ENCODE measurements at regions not wholly inside any gene's neighbourhood (a gene's known extent, or its start where the extent isn't known, plus 50 kb on each side); places are given as distances from the start of the nearest gene placed in this dataset.

DNA sequence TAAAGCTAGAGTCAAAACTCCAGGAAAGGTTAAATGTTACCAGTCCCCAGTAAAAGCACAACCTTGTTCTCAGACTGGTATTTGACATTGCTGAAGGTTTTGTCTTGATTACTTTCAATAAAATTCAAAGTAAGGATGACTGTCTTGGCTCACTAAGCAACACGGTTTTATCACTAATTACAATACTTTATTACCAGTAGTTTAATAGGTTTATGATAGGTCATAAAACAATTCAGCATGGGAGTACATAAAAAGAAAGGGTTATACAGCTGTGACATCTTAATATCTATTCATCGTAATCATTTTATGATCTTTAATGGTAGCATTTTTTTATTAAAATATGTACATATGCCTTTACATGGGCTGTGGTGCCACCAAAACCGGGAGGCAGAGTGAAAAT is 370.7 kb upstream of the IRX2 start:
- H3K9me3 Mint-ChIP-seq (ENCODE audit: unreplicated experiment), result peaks cover 27% of the 10 kb centered on the region
- no peak overlapping the region for H3K27ac Mint-ChIP-seq (ENCODE audit: unreplicated experiment)
- H3K27me3 Mint-ChIP-seq (ENCODE audit: unreplicated experiment), result no peaks in the 10 kb centered on the region
- no peaks in the 10 kb centered on the region for H3K4me1 Mint-ChIP-seq (ENCODE audit: unreplicated experiment)
- TF ChIP-seq, protein P1, sequence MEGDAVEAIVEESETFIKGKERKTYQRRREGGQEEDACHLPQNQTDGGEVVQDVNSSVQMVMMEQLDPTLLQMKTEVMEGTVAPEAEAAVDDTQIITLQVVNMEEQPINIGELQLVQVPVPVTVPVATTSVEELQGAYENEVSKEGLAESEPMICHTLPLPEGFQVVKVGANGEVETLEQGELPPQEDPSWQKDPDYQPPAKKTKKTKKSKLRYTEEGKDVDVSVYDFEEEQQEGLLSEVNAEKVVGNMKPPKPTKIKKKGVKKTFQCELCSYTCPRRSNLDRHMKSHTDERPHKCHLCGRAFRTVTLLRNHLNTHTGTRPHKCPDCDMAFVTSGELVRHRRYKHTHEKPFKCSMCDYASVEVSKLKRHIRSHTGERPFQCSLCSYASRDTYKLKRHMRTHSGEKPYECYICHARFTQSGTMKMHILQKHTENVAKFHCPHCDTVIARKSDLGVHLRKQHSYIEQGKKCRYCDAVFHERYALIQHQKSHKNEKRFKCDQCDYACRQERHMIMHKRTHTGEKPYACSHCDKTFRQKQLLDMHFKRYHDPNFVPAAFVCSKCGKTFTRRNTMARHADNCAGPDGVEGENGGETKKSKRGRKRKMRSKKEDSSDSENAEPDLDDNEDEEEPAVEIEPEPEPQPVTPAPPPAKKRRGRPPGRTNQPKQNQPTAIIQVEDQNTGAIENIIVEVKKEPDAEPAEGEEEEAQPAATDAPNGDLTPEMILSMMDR (IDR thresholded peaks at IDR 0.05), result no peak
- no peaks in the 10 kb centered on the region for H3K36me3 Mint-ChIP-seq (ENCODE audit: unreplicated experiment)
- DNase-seq (ENCODE audit: extremely low spot score, unreplicated experiment), result no peak
- no peak overlapping the region for H3K4me3 Mint-ChIP-seq (ENCODE audit: unreplicated experiment)

DNA sequence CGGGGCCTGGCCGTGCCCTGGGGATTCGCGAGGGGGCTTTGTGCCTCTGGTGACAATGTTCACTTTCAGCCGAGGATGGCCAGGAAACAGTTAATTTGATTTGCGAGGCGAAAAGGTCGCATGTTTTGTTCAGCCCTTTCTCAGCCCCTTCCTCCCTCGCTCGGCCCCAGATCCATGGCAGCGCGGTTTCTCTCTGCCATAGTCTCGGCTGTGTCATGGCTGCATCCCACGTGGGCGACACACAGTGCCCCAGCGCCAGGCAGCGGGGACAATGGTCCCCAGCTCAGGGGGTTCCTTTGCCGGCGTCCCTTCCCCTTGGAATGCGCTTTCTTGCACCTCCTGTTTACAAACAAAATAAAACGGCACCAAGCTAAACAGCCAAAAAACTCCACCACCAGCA is 370.3 kb upstream of the IRX2 start:
- no peaks in the 10 kb centered on the region for H3K36me3 Mint-ChIP-seq (ENCODE audit: unreplicated experiment)
- H3K4me1 Mint-ChIP-seq (ENCODE audit: unreplicated experiment), result no peaks in the 10 kb centered on the region
- no peak overlapping the region for H3K4me3 Mint-ChIP-seq (ENCODE audit: unreplicated experiment)
- peaks cover 29% of the 10 kb centered on the region for H3K9me3 Mint-ChIP-seq (ENCODE audit: unreplicated experiment)
- DNase-seq (ENCODE audit: extremely low spot score, unreplicated experiment), result peak; percentile 70
- H3K27ac Mint-ChIP-seq (ENCODE audit: unreplicated experiment), result no peak overlapping the region
- TF ChIP-seq, protein P1 (IDR thresholded peaks at IDR 0.05), result no peak
- no peaks in the 10 kb centered on the region for H3K27me3 Mint-ChIP-seq (ENCODE audit: unreplicated experiment)

DNA sequence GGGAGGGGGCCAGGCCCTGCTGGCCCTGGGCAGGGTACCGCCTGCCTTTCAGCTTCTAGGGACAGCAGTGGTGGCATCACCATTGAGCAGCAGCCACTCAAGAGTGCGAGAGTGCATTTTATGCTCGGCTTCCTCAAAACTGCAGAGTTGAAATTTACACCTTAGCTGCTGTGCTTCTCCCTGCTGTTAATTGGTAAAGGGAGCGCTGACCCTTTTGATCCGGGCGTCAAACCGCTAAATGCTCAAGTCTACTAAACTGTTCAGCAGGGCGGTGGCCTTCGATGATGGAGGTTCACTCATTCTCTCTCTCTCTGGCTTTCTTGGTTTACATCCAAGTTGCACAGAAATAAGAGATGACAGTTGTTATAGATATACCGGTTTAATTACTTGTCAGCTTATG is 368.6 kb upstream of the IRX2 start:
- TF ChIP-seq, protein P1 (IDR thresholded peaks at IDR 0.05), result no peak
- no peak for DNase-seq (ENCODE audit: extremely low spot score, unreplicated experiment)
- no peaks in the 10 kb centered on the region for H3K27me3 Mint-ChIP-seq (ENCODE audit: unreplicated experiment)
- H3K4me1 Mint-ChIP-seq (ENCODE audit: unreplicated experiment), result no peaks in the 10 kb centered on the region
- H3K36me3 Mint-ChIP-seq (ENCODE audit: unreplicated experiment), result no peaks in the 10 kb centered on the region
- peaks cover 28% of the 10 kb centered on the region for H3K9me3 Mint-ChIP-seq (ENCODE audit: unreplicated experiment)
- H3K27ac Mint-ChIP-seq (ENCODE audit: unreplicated experiment), result no peak overlapping the region
- H3K4me3 Mint-ChIP-seq (ENCODE audit: unreplicated experiment), result no peak overlapping the region

DNA sequence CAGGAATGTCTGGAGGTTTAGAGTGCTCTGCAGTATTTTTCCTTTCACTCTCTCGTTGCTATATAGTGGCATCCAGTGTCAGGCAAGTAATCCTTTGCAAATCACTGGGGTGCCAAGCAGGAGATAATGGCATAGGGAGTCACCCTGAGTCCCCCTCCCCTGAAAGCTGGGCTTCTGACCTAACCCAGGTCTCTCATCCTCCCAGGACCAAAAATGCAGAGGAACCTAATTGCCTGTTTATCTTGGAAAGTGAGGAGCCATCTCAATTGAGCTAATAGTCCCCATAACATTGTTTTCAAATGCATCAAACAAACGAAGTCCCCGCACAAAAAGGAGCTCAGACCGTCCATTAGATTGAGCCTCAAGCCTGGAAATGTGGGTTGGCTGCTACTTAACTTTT is 368.0 kb upstream of the IRX2 start:
- DNase-seq (ENCODE audit: extremely low spot score, unreplicated experiment), result no peak
- Mint-ChIP-seq H3K27me3 (ENCODE audit: unreplicated experiment) (no peaks in the 10 kb centered on the region), H3K9me3 (ENCODE audit: unreplicated experiment) (peaks cover 27% of the 10 kb centered on the region), H3K4me1 (ENCODE audit: unreplicated experiment) (no peaks in the 10 kb centered on the region), H3K4me3 (ENCODE audit: unreplicated experiment) (no peak overlapping the region), H3K27ac (ENCODE audit: unreplicated experiment) (no peak overlapping the region), H3K36me3 (ENCODE audit: unreplicated experiment) (no peaks in the 10 kb centered on the region)
- TF ChIP-seq, protein P1 (IDR thresholded peaks at IDR 0.05), result no peak

DNA sequence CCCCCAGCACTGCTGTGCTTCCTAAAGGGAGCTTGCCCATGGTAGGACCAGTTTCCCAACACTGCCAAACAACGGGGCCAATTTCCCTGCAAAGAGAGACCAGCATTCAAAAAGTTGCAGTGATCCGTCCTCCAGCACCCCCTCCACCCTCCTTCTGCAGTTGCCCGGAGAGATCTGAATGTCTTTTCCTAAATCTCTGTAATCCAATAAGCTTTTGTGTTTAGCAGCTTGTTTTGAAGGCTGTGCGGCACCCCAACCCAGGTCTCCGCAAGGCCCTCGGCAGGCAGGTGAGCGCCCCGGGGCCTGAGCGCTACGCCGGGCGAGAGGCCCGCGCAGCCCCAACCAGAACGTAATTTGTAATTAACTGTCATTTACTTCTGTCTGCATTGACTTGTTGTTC is 366.9 kb upstream of the IRX2 start:
- TF ChIP-seq, protein P1 (IDR thresholded peaks at IDR 0.05), result no peak
- peaks cover 26% of the 10 kb centered on the region for H3K9me3 Mint-ChIP-seq (ENCODE audit: unreplicated experiment)
- H3K27me3 Mint-ChIP-seq (ENCODE audit: unreplicated experiment), result no peaks in the 10 kb centered on the region
- H3K4me3 Mint-ChIP-seq (ENCODE audit: unreplicated experiment), result no peak overlapping the region
- peak; percentile 63 for DNase-seq (ENCODE audit: extremely low spot score, unreplicated experiment)
- no peak overlapping the region for H3K27ac Mint-ChIP-seq (ENCODE audit: unreplicated experiment)
- H3K4me1 Mint-ChIP-seq (ENCODE audit: unreplicated experiment), result no peaks in the 10 kb centered on the region
- no peaks in the 10 kb centered on the region for H3K36me3 Mint-ChIP-seq (ENCODE audit: unreplicated experiment)
